ENCODE measurements at regions not wholly inside any gene's neighbourhood (a gene's known extent, or its start where the extent isn't known, plus 50 kb on each side); places are given as distances from the start of the nearest gene placed in this dataset.

- intact Hi-C loops (cut with DNase I; ENCODE audit: low total_unique reads), result no loop called here
- Histone ChIP-seq H3K27me3 (no peaks in the 10 kb centered on the region), H3K36me3 (no peaks in the 10 kb centered on the region), H3K27ac (no peak overlapping the region), H3K9me3 (no peaks in the 10 kb centered on the region), H3K4me3 (no peak overlapping the region), H3K4me1 (no peaks in the 10 kb centered on the region)
- no peak for TF ChIP-seq POLR2A (IDR thresholded peaks at IDR 0.05)
- TF ChIP-seq CTCF (IDR thresholded peaks at IDR 0.05 in 4 of 5, conservative IDR thresholded peaks at IDR 0.05 in 1 of 5), result no peak
- in situ Hi-C loops (cut with MboI; ENCODE audit: low sequenced_read_pairs in 4 of 4), result no loop called here
- ATAC-seq (no peak), DNase-seq (no peak)
Observed at GRCh38 chr13:21852043-21852442, 181.2 kb downstream of the FGF9 start.

DNA sequence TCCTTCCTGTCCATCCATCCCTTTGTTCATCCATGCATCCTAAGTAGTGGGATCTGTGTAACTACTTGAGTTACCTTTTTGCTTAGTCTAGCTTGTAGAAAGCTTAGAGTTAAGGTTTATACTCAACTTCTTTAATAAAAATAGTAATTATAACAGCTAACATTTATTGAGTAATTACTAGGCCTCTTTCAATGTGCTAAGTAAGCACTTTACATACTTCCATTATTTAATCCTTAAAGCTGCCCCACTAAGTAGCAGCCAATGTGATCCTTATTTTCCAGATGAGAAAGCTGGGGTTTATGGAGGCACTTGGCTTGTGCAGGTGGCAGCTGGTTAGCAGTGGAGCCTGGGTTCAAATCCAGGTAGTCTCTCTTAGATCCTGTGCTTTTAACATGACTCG, 182.9 kb downstream of the FGF9 start:
- H3K4me1 ChIP-seq, result no peaks in the 10 kb centered on the region
- DNase-seq (no peak), ATAC-seq (no peak)
- H3K27me3 ChIP-seq, result no peaks in the 10 kb centered on the region
- H3K9me3 ChIP-seq, result no peaks in the 10 kb centered on the region
- H3K36me3 ChIP-seq, result no peaks in the 10 kb centered on the region
- TF ChIP-seq CTCF (IDR thresholded peaks at IDR 0.05 in 4 of 5, conservative IDR thresholded peaks at IDR 0.05 in 1 of 5) (no peak), POLR2A (IDR thresholded peaks at IDR 0.05) (no peak)
- in situ Hi-C loops (cut with MboI; ENCODE audit: low sequenced_read_pairs in 4 of 4), result no loop called here
- intact Hi-C loops (cut with DNase I; ENCODE audit: low total_unique reads), result no loop called here
- no peak overlapping the region for H3K27ac ChIP-seq
- H3K4me3 ChIP-seq, result no peak overlapping the region

- in situ Hi-C loops (cut with MboI; ENCODE audit: low sequenced_read_pairs in 4 of 4), result no loop called here
Observed at GRCh38 chr13:21868823-21869222, 197.9 kb downstream of the FGF9 start.

DNA sequence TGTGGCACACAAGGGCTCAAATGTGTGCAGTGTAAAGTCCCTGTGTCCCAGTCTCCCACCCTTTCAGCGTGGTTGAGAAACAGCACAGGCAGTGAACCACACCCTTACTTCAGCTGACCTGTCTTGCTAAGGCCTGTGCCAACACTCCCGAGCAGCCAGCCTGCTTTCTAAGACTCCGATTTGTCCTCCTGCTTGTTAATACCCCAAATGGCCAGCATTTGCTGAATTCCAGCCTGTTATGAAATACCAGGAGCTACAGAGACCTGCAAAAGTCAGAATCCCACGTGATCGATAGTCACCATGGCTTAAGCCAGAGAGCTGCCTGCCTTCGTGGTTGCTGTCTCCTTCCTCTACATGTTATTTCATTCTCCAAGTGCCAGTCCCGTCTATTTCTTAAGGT, 200.5 kb downstream of the FGF9 start:
- H3K4me3 ChIP-seq, result no peak overlapping the region
- TF ChIP-seq POLR2A (IDR thresholded peaks at IDR 0.05), result no peak
- TF ChIP-seq CTCF (IDR thresholded peaks at IDR 0.05 in 4 of 5, conservative IDR thresholded peaks at IDR 0.05 in 1 of 5), result no peak
- H3K27ac ChIP-seq, result no peak overlapping the region
- in situ Hi-C loops (cut with MboI; ENCODE audit: low sequenced_read_pairs in 4 of 4) (no loop called here), intact Hi-C loops (cut with DNase I; ENCODE audit: low total_unique reads) (no loop called here)
- H3K36me3 ChIP-seq, result no peaks in the 10 kb centered on the region
- no peak for DNase-seq
- no peaks in the 10 kb centered on the region for H3K27me3 ChIP-seq
- H3K4me1 ChIP-seq, result no peaks in the 10 kb centered on the region
- H3K9me3 ChIP-seq, result no peaks in the 10 kb centered on the region
- ATAC-seq, result no peak

More at GRCh38 chr13:21868823-21869222, 197.9 kb downstream of the FGF9 start:
- Histone ChIP-seq H3K9me3 (no peaks in the 10 kb centered on the region), H3K27me3 (no peaks in the 10 kb centered on the region), H3K4me1 (no peaks in the 10 kb centered on the region), H3K4me3 (no peak overlapping the region), H3K36me3 (no peaks in the 10 kb centered on the region), H3K27ac (no peak overlapping the region)
- ATAC-seq (no peak), DNase-seq (no peak)
- intact Hi-C loops (cut with DNase I; ENCODE audit: low total_unique reads), result no loop called here
- TF ChIP-seq POLR2A (IDR thresholded peaks at IDR 0.05) (no peak), CTCF (IDR thresholded peaks at IDR 0.05 in 4 of 5, conservative IDR thresholded peaks at IDR 0.05 in 1 of 5) (no peak)

GRCh38 chr13:21871919-21872318, 201.0 kb downstream of the FGF9 start:
- Histone ChIP-seq H3K4me3 (no peak overlapping the region), H3K9me3 (no peaks in the 10 kb centered on the region), H3K27me3 (no peaks in the 10 kb centered on the region), H3K4me1 (no peaks in the 10 kb centered on the region), H3K27ac (no peak overlapping the region), H3K36me3 (no peaks in the 10 kb centered on the region)
- intact Hi-C loops (cut with DNase I; ENCODE audit: low total_unique reads), result no loop called here
- DNase-seq, result no peak
- in situ Hi-C loops (cut with MboI; ENCODE audit: low sequenced_read_pairs in 4 of 4), result no loop called here
- TF ChIP-seq CTCF (IDR thresholded peaks at IDR 0.05 in 4 of 5, conservative IDR thresholded peaks at IDR 0.05 in 1 of 5), result no peak
- no peak for TF ChIP-seq POLR2A (IDR thresholded peaks at IDR 0.05)
- no peak for ATAC-seq

Measured in gastrocnemius medialis (tissue), 4 donors.